HepG2 (cell line): ENCODE measurements at regions not wholly inside any gene's neighbourhood (a gene's known extent, or its start where the extent isn't known, plus 50 kb on each side); places are given as distances from the start of the nearest gene placed in this dataset.

Source experiments
- ATAC-seq: fragments of 200-7000 bp; cut with Tn5 transposase; 3 replicates; pipeline ENCODE4 v1.9.1; 2020; ENCODE audit warnings: mild to moderate bottlenecking, moderate library complexity
- BruUV-seq: library from RNA; stranded (reverse); fragments of 400-500 nt; replicated peaks from 2 replicates; lab custom pipeline; 2021; lab: Mats Ljungman, UMichigan
- CTCF ChIA-PET: fragments of 300-600 bp; formaldehyde crosslinking; extraction: SDS; loops from one replicate; lab custom pipeline; 2021; ENCODE audit warnings: low total read pairs, inconsistent platforms, low intra/inter-chr PET ratio; lab: Yijun Ruan, JAX
- POLR2A ChIA-PET: fragments of 350-600 bp; sonication (Branson Sonifier 250); formaldehyde crosslinking; loops from one replicate; lab custom pipeline; 2020; ENCODE audit warnings: antibody characterized with exemption, inconsistent platforms; lab: Yijun Ruan, JAX
- DNase-seq: peaks from one replicate; pipeline ENCODE4 v3.0.0-alpha.2; 2015; ENCODE audit warnings: low spot score
- FAIRE-seq: peaks from 3 replicates; lab custom pipeline; 2011; peaks lifted over from hg19 to GRCh38; lab: Jason Lieb, UNC
- H2AFZ ChIP-seq: one replicate; pipeline ENCODE4 v1.6.1; 2011; ENCODE audit warnings: low read length, inconsistent platforms
- H3K27ac ChIP-seq: fragments of 300-600 bp; 3 replicates; pipeline ENCODE4 v1.8.0; 2011; ENCODE audit warnings: mixed run types, mild to moderate bottlenecking, mixed read lengths, low read length, inconsistent platforms; ENCODE audit not compliant: insufficient read depth; ENCODE audit errors: extremely low read length
- H3K27me3 ChIP-seq, 2 experiments: fragments of 200-600 bp in 1 of 2; 2 replicates in 1 of 2; 3 replicates in 1 of 2; pipeline versions ENCODE4 v1.6.0 to v1.8.0; 2011; ENCODE audit warnings: low read length in 2 of 2, mild to moderate bottlenecking in 2 of 2, moderate library complexity in 2 of 2, inconsistent platforms in 1 of 2; ENCODE audit not compliant: insufficient read depth in 2 of 2, control insufficient read depth in 1 of 2
- H3K36me3 ChIP-seq, 2 experiments: fragments of 200-600 bp in 1 of 2; replicated peaks in 1 of 2; 2 replicates in 1 of 2; 3 replicates in 1 of 2; pipeline versions ENCODE4 v1.5.1 to v1.8.0; 2011; ENCODE audit warnings: low read length in 2 of 2, inconsistent platforms in 1 of 2; ENCODE audit not compliant: insufficient read depth in 2 of 2, control insufficient read depth in 1 of 2
- H3K4me1 ChIP-seq: 2 replicates; pipeline ENCODE4 v1.5.1; 2012; ENCODE audit warnings: low read length, inconsistent platforms; ENCODE audit not compliant: insufficient read depth
- H3K4me2 ChIP-seq: 2 replicates; pipeline ENCODE4 v1.6.0; 2011; ENCODE audit warnings: low read depth, low read length, inconsistent platforms
- H3K4me3 ChIP-seq, 3 experiments: fragments of 200-600 bp in 1 of 3; sonication (generic), shearing (Covaris generic) in 1 of 3; replicated peaks in 1 of 3; 2 replicates each; pipeline ENCODE4 v1.5.1; 2011 to 2016; ENCODE audit warnings: low read length in 3 of 3, inconsistent platforms in 2 of 3, low read depth in 2 of 3, mild to moderate bottlenecking in 2 of 3, control low read depth in 1 of 3, mixed read lengths in 1 of 3; ENCODE audit not compliant: insufficient read depth in 1 of 3
- H3K79me2 ChIP-seq: one replicate; pipeline ENCODE4 v1.6.1; 2011; ENCODE audit warnings: low read length, inconsistent platforms; ENCODE audit not compliant: insufficient read depth
- H3K9ac ChIP-seq: 2 replicates; pipeline ENCODE4 v1.6.0; 2011; ENCODE audit warnings: mild to moderate bottlenecking, low read depth, low read length, inconsistent platforms; ENCODE audit not compliant: insufficient read depth
- H3K9me3 ChIP-seq: 2 replicates; pipeline ENCODE4 v1.5.1; 2012; ENCODE audit warnings: mild to moderate bottlenecking, low read length
- H4K20me1 ChIP-seq: 2 replicates; pipeline ENCODE4 v1.6.0; 2011; ENCODE audit warnings: inconsistent platforms, mild to moderate bottlenecking, low read length, moderate library complexity; ENCODE audit not compliant: insufficient read depth
- BORCS8-MEF2B ChIP-seq: sonication (generic); formaldehyde crosslinking; IDR thresholded peaks from 2 replicates; pipeline ENCODE4 v1.8.0; 2022; ENCODE audit warnings: mild to moderate bottlenecking, missing genetic modification reagents
- EP300 ChIP-seq, 3 experiments: sonication (generic) in 1 of 3; formaldehyde crosslinking in 1 of 3; IDR thresholded peaks; 2 replicates each; pipeline versions ENCODE4 v1.5.1 to v1.6.1; 2011 to 2020; ENCODE audit warnings: low read depth in 2 of 3, low read length in 2 of 3, borderline replicate concordance in 1 of 3, improper control_type of control experiment in 1 of 3, mild to moderate bottlenecking in 1 of 3, missing genetic modification reagents in 1 of 3, moderate library complexity in 1 of 3
- IRF2 ChIP-seq: IDR thresholded peaks from 2 replicates; pipeline ENCODE4 v1.6.1; 2018; ENCODE audit warnings: missing genetic modification reagents, missing compliant biosample characterization
- NR1H2 ChIP-seq: sonication (generic); formaldehyde crosslinking; IDR thresholded peaks from 2 replicates; pipeline ENCODE4 v1.8.1; 2022; ENCODE audit warnings: low read depth, missing genetic modification reagents, borderline replicate concordance
- PHF20 ChIP-seq: sonication (generic); formaldehyde crosslinking; IDR thresholded peaks from 2 replicates; pipeline ENCODE4 v1.5.0; 2020; ENCODE audit warnings: mild to moderate bottlenecking, missing genetic modification reagents
- SAFB2 ChIP-seq: sonication (generic); formaldehyde crosslinking; IDR thresholded peaks from 2 replicates; pipeline ENCODE4 v1.5.1; 2020; ENCODE audit warnings: missing genetic modification reagents, low read depth, mild to moderate bottlenecking, borderline replicate concordance
- ZBTB7B ChIP-seq: sonication (generic); formaldehyde crosslinking; IDR thresholded peaks from 2 replicates; pipeline ENCODE4 v1.4.0; 2020; ENCODE audit warnings: missing genetic modification reagents
- ZNF10 ChIP-seq: sonication (generic); formaldehyde crosslinking; IDR thresholded peaks from 2 replicates; pipeline ENCODE4 v1.4.0; 2020; ENCODE audit warnings: mild to moderate bottlenecking, low read depth, missing genetic modification reagents, borderline replicate concordance
- ZNF546 ChIP-seq: sonication (generic); formaldehyde crosslinking; conservative IDR thresholded peaks from 2 replicates; pipeline ENCODE4 v1.8.1; 2023; ENCODE audit warnings: mild to moderate bottlenecking, missing genetic modification reagents
- ZNF570 ChIP-seq: sonication (generic); formaldehyde crosslinking; IDR thresholded peaks from 2 replicates; pipeline ENCODE4 v1.4.0; 2020; ENCODE audit warnings: mild to moderate bottlenecking, missing genetic modification reagents, borderline replicate concordance
- WGBS: methylation state at CpG from one replicate; pipeline ENCODE4 v1.1.6; 2017; ENCODE audit warnings: low lambda C conversion rate; 5-methylcytosine and 5-hydroxymethylcytosine counted together
- in situ Hi-C: cut with HindIII; loops from 2 replicates; pipeline ENCODE4 v1.10.0; 2017; ENCODE audit warnings: low pct_unique_long_range_greater_than_20kb; ENCODE audit not compliant: extremely low pct_ligation_motif_present
- intact Hi-C: fragments of 100-400 bp; cut with micrococcal nuclease; formaldehyde crosslinking; loops from one replicate; pipeline ENCODE4 v1.10.0; 2022; ENCODE audit not compliant: unreplicated experiment
- TF ChIP-seq, protein P1 (sequence below): sonication (generic); formaldehyde crosslinking; IDR thresholded peaks from 2 replicates; pipeline ENCODE4 v1.9.0; 2021; ENCODE audit warnings: missing genetic modification reagents, borderline replicate concordance
- TF ChIP-seq, protein P2 (sequence below): IDR thresholded peaks from 2 replicates; pipeline ENCODE4 v1.6.1; 2012; ENCODE audit warnings: low read length, improper control_type of control experiment
- TF ChIP-seq, protein P3 (sequence below): sonication (generic); formaldehyde crosslinking; IDR thresholded peaks from 2 replicates; pipeline ENCODE4 v1.8.0; 2022; ENCODE audit warnings: mild to moderate bottlenecking, missing genetic modification reagents, borderline replicate concordance

DNA sequence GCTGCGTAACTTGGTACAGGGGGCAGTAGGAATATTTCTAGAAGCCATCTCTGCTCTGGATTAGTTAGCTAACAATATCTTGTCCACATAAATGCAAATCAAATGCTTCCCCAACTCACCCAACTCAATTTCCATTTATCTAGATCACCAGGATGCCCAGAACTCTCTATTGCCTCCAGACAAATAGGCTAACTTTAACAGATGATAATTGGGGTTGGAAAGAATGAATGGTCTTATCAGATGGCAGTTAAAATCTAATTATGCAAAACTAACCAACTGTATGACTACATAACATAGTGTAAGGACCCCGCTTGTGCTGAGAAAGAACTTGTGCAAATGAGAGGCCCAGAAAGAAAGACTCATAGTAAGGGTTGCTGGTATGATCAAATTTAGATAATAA is 1024.8 kb downstream of the PLA2G4A start:
- FAIRE-seq, result no peak
- no peak for ATAC-seq
- Histone ChIP-seq H3K36me3 (no peaks in the 10 kb centered on the region), H3K27ac (no peak overlapping the region), H3K9ac (no peak overlapping the region), H4K20me1 (no peaks in the 10 kb centered on the region), H3K27me3 (no peaks in the 10 kb centered on the region), H3K9me3 (no peaks in the 10 kb centered on the region), H3K4me3 (no peak overlapping the region), H2AFZ (no peak overlapping the region), H3K4me2 (no peak overlapping the region), H3K79me2 (no peaks in the 10 kb centered on the region), H3K4me1 (no peaks in the 10 kb centered on the region)
- POLR2A ChIA-PET, result no interaction called here
- CTCF ChIA-PET, result no interaction called here
- in situ Hi-C loops, result no loop called here
- TF ChIP-seq, protein P1, sequence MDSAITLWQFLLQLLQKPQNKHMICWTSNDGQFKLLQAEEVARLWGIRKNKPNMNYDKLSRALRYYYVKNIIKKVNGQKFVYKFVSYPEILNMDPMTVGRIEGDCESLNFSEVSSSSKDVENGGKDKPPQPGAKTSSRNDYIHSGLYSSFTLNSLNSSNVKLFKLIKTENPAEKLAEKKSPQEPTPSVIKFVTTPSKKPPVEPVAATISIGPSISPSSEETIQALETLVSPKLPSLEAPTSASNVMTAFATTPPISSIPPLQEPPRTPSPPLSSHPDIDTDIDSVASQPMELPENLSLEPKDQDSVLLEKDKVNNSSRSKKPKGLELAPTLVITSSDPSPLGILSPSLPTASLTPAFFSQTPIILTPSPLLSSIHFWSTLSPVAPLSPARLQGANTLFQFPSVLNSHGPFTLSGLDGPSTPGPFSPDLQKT, result no peak
- TF ChIP-seq, protein P2, sequence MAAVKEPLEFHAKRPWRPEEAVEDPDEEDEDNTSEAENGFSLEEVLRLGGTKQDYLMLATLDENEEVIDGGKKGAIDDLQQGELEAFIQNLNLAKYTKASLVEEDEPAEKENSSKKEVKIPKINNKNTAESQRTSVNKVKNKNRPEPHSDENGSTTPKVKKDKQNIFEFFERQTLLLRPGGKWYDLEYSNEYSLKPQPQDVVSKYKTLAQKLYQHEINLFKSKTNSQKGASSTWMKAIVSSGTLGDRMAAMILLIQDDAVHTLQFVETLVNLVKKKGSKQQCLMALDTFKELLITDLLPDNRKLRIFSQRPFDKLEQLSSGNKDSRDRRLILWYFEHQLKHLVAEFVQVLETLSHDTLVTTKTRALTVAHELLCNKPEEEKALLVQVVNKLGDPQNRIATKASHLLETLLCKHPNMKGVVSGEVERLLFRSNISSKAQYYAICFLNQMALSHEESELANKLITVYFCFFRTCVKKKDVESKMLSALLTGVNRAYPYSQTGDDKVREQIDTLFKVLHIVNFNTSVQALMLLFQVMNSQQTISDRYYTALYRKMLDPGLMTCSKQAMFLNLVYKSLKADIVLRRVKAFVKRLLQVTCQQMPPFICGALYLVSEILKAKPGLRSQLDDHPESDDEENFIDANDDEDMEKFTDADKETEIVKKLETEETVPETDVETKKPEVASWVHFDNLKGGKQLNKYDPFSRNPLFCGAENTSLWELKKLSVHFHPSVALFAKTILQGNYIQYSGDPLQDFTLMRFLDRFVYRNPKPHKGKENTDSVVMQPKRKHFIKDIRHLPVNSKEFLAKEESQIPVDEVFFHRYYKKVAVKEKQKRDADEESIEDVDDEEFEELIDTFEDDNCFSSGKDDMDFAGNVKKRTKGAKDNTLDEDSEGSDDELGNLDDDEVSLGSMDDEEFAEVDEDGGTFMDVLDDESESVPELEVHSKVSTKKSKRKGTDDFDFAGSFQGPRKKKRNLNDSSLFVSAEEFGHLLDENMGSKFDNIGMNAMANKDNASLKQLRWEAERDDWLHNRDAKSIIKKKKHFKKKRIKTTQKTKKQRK, result no peak
- 9% methylated on average over 2 of the region's 2 CpGs for WGBS
- intact Hi-C loops, result no loop called here
- no TSS peak for BruUV-seq
- DNase-seq, result no peak

DNA sequence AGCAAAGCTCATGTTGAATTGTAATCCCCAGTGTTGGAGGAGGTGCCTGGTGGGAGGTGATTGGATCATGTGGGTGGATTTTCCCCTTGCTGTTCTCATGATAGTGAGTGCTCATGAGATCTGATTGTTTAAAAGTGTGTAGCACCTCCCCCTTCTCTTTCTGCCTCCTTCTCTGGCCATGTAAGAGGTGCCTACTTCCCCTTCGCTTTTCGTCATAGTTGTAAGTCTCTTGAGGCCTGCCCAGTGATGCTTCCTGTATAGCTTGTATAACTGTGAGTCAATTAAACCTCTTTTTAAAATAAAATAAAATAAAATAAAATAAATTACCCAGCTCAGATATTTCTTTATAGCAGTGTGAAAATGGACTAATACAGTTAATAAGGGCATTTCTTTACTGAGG is 1025.7 kb downstream of the PLA2G4A start:
- Histone ChIP-seq H3K79me2 (no peaks in the 10 kb centered on the region), H3K9ac (no peak overlapping the region), H3K4me2 (no peak overlapping the region), H3K4me3 (no peak overlapping the region), H4K20me1 (no peaks in the 10 kb centered on the region), H2AFZ (no peak overlapping the region), H3K4me1 (no peaks in the 10 kb centered on the region), H3K36me3 (no peaks in the 10 kb centered on the region), H3K27me3 (no peaks in the 10 kb centered on the region), H3K27ac (no peak overlapping the region), H3K9me3 (no peaks in the 10 kb centered on the region)
- DNase-seq, result no peak
- intact Hi-C loops, result no loop called here
- ChIA-PET POLR2A (no interaction called here), CTCF (no interaction called here)
- no peak for ATAC-seq
- FAIRE-seq, result no peak
- 0% methylated on average over 2 of the region's 2 CpGs for whole genome bisulfite sequencing
- in situ Hi-C loops, result no loop called here
- no TSS peak for BruUV-seq
- TF ChIP-seq ZBTB7B (CRISPR knock-in tag) (no peak), IRF2 (no peak), BORCS8-MEF2B (CRISPR knock-in tag) (no peak), ZNF546 (CRISPR knock-in tag) (no peak), NR1H2 (no peak), ZNF10 (CRISPR knock-in tag) (no peak), PHF20 (CRISPR knock-in tag) (no peak), SAFB2 (CRISPR knock-in tag) (no peak), EP300 (IDR thresholded peaks at IDR 0.05; ENCODE audit: low read depth in 2 of 2, low read length in 2 of 2) (no peak), EP300 (CRISPR knock-in tag; IDR thresholded peaks at IDR 0.05; ENCODE audit: borderline replicate concordance) (no peak), ZNF570 (CRISPR knock-in tag) (no peak)
- TF ChIP-seq, protein P3, sequence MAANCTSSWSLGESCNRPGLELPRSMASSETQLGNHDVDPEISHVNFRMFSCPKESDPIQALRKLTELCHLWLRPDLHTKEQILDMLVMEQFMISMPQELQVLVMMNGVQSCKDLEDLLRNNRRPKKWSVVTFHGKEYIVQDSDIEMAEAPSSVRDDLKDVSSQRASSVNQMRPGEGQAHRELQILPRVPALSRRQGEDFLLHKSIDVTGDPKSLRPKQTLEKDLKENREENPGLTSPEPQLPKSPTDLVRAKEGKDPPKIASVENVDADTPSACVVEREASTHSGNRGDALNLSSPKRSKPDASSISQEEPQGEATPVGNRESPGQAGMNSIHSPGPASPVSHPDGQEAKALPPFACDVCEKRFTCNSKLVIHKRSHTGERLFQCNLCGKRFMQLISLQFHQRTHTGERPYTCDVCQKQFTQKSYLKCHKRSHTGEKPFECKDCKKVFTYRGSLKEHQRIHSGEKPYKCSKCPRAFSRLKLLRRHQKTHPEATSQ, result no peak
